ENCODE measurements at regions not wholly inside any gene's neighbourhood (a gene's known extent, or its start where the extent isn't known, plus 50 kb on each side); places are given as distances from the start of the nearest gene placed in this dataset.

- no peak for TF ChIP-seq POLR2A (IDR thresholded peaks at IDR 0.05; ENCODE audit: low read depth, low read length)
- DNase-seq (ENCODE audit: insufficient read length, low spot score), result no peak
- FAIRE-seq, result no peak
Observed at GRCh38 chr12:91810531-91811451, 334.9 kb downstream of the BTG1 start.

DNA sequence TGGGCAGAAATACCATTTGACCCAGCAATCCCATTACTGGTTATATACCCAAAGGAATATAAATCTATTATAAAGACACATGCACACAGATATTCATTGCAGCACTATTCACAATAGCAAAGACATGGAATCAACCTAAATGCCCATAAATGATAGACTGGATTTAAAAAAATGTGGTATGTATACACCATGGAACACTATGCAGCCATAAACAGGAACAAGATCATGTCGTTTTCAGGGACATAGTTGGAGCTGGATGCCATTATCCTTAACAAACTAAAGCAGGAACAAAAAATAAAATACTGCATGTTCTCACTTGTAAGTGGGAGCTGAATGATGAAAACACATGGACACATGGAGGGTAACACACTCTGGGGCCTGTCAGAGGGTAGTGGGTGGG lies 335.6 kb downstream of the BTG1 start:
- FAIRE-seq, result no peak
- TF ChIP-seq POLR2A (IDR thresholded peaks at IDR 0.05; ENCODE audit: low read depth, low read length), result no peak

GRCh38 chr12:91805031-91805430 lies 340.6 kb downstream of the BTG1 start:
- DNase-seq (ENCODE audit: insufficient read length, low spot score) (no peak), FAIRE-seq (no peak)
- no peak for TF ChIP-seq POLR2A (IDR thresholded peaks at IDR 0.05; ENCODE audit: low read depth, low read length)

More for the DNA sequence above, 335.6 kb downstream of the BTG1 start:
- no peak for DNase-seq (ENCODE audit: insufficient read length, low spot score)

DNA sequence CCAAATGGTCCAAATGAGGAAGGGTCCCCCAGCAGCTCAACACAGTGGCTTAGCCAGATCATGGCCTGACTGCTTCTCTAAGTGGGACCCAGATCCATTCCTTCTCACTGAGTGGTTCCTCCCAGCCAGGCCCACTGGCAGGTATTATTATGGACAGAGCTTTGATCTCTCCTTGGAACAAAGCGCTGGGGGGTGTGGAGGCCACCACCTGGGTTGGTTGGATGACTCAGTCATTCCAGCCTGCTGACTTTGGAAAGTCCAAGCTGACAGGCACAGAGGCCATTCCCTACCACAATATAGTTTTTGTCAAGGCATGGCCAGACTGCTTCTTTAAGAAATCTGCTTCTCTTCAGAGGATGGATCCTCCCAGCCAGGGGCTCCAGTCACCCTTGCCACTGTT lies 341.1 kb downstream of the BTG1 start:
- DNase-seq (ENCODE audit: insufficient read length, low spot score), result peak; percentile 4
- peak; percentile 76 for FAIRE-seq
- TF ChIP-seq POLR2A (IDR thresholded peaks at IDR 0.05; ENCODE audit: low read depth, low read length), result no peak

DNA sequence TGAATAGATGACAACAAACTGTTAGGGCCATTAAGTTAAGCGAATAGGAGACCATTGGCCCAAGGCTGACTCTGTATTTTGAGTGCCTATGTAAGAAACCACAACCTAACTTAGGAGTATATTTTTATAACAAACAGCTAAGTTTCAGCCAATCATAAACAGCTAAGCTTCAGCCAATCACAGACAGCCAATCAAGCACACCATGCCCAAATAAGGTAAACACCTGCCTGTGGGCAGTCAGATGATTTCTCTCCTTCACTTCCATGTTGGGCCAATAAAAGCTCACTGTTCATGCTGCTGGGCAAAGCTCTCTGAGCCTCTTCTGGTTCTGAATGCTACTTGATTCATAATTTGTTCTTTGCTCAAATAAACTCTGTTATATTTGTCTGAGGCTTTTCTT lies 344.6 kb downstream of the BTG1 start:
- no peak for TF ChIP-seq POLR2A (IDR thresholded peaks at IDR 0.05; ENCODE audit: low read depth, low read length)
- DNase-seq (ENCODE audit: insufficient read length, low spot score) (no peak), FAIRE-seq (no peak)

GRCh38 chr12:91793676-91794075 lies 352.0 kb downstream of the BTG1 start:
- no peak for FAIRE-seq
- no peak for TF ChIP-seq POLR2A (IDR thresholded peaks at IDR 0.05; ENCODE audit: low read depth, low read length)
- no peak for DNase-seq (ENCODE audit: insufficient read length, low spot score)

- DNase-seq (ENCODE audit: insufficient read length, low spot score) (no peak), FAIRE-seq (no peak)
- TF ChIP-seq POLR2A (IDR thresholded peaks at IDR 0.05; ENCODE audit: low read depth, low read length), result no peak
Observed at GRCh38 chr12:91792597-91792996, 353.0 kb downstream of the BTG1 start.

GRCh38 chr12:91786499-91787272 lies 359.0 kb downstream of the BTG1 start:
- no peak for DNase-seq (ENCODE audit: insufficient read length, low spot score)
- TF ChIP-seq POLR2A (IDR thresholded peaks at IDR 0.05; ENCODE audit: low read depth, low read length), result no peak
- FAIRE-seq, result no peak

- no peak for FAIRE-seq
- TF ChIP-seq POLR2A (IDR thresholded peaks at IDR 0.05; ENCODE audit: low read depth, low read length), result no peak
- no peak for DNase-seq (ENCODE audit: insufficient read length, low spot score)
Observed at GRCh38 chr12:91785655-91786498, 359.8 kb downstream of the BTG1 start.

GRCh38 chr12:91781114-91781513 lies 364.5 kb downstream of the BTG1 start:
- no peak for FAIRE-seq

DNA sequence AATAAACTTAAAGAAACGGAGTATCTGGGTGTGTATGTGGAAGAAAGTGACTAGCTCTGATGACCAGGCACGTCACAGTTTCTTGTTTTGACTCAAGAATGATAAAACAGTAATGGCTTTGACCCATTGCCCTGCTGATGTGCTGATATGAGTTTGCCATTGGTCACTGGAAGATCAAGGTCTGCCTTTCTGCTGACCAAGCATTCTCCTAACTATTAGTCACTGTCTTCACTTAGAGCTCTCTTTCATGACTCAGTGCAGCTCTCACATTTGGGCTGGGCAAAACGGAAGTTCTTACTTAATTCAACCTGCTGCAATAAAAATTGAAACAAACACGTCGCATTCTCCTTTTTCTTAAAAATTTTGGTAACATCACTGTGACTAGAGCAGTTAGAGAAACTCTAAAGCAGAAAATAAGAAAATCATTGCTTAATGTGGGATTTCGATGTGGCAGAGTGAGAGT lies 366.7 kb downstream of the BTG1 start:
- peak; percentile 100 for FAIRE-seq
- no peak for TF ChIP-seq POLR2A (IDR thresholded peaks at IDR 0.05; ENCODE audit: low read depth, low read length)
- peak; percentile 30 for DNase-seq (ENCODE audit: insufficient read length, low spot score)

More at GRCh38 chr12:91781114-91781513, 364.5 kb downstream of the BTG1 start:
- TF ChIP-seq POLR2A (IDR thresholded peaks at IDR 0.05; ENCODE audit: low read depth, low read length), result no peak
- no peak for DNase-seq (ENCODE audit: insufficient read length, low spot score)

DNA sequence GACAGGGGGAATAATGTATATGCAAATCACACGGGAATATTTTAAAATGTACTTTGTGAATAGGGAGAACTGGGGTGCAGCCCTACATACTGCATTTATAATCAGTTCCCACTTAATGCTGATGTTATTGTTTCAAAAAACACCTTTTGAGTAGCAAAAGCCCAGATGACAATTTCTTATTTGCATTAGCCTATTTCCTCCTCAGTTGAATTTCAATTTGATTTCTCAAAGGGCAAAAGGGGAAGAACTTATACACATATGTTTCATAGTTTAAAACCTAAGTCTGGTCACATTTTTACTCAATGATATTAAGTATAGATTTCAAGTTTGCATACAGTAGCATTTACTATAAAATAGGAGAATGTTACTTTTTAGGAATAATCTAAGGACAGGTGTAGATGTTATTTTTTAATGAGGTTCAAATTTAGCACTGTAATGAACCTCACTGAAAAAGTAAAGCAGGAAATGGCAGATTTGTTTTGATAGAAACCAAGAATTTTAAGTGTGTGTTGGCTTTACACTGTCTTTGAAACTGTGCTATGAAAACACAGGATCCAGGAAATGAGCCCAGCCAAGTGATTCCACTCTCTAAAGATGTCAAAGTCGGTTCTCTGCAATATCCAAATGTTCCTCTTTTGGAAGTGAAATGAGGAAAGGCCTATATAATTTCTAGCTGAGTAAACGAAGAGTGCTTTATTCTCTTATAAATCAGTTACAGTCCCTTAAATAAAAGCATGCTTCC lies 367.4 kb downstream of the BTG1 start:
- no peak for TF ChIP-seq POLR2A (IDR thresholded peaks at IDR 0.05; ENCODE audit: low read depth, low read length)
- no peak for FAIRE-seq
- DNase-seq (ENCODE audit: insufficient read length, low spot score), result no peak

All from H54 (cell line).